H1 (cell line): ENCODE measurements at regions not wholly inside any gene's neighbourhood (a gene's known extent, or its start where the extent isn't known, plus 50 kb on each side); places are given as distances from the start of the nearest gene placed in this dataset.

Experiments used
- CTCF ChIA-PET: fragments of 300-600 bp; sonication (Branson Sonifier 250); formaldehyde crosslinking; loops from one replicate; lab custom pipeline; 2021; ENCODE audit not compliant: partially characterized antibody; lab: Charles Lee
- POLR2A ChIA-PET: fragments of 300-600 bp; sonication (Branson Sonifier 250); formaldehyde crosslinking; loops from one replicate; lab custom pipeline; 2021; ENCODE audit warnings: inconsistent platforms; ENCODE audit not compliant: partially characterized antibody; lab: Charles Lee
- DNase-seq, 2 experiments: peaks; one replicate each; pipeline versions ENCODE4 v3.0.0 to v3.0.0-alpha.2; 2010 to 2022; ENCODE audit warnings: low spot score in 2 of 2, low read depth in 1 of 2, mixed read lengths in 1 of 2
- FAIRE-seq: peaks from 2 replicates; lab custom pipeline; 2011; peaks lifted over from hg19 to GRCh38; lab: Jason Lieb, UNC
- H2AFZ ChIP-seq: 2 replicates; pipeline ENCODE4 v1.8.1; 2012; ENCODE audit warnings: low read length, inconsistent platforms
- H2AK5ac ChIP-seq: 2 replicates; pipeline ENCODE4 v1.6.1; 2013; ENCODE audit warnings: low read depth, low read length
- H2BK120ac ChIP-seq: replicated peaks from 2 replicates; pipeline ENCODE3; 2013; ENCODE audit warnings: low read depth, low read length, inconsistent platforms
- H2BK12ac ChIP-seq: 2 replicates; pipeline ENCODE4 v1.6.1; 2013; ENCODE audit warnings: low read depth, low read length
- H2BK15ac ChIP-seq: 2 replicates; pipeline ENCODE4 v1.6.1; 2013; ENCODE audit warnings: low read length
- H2BK20ac ChIP-seq: 2 replicates; pipeline ENCODE4 v1.6.1; 2013; ENCODE audit warnings: low read length
- H2BK5ac ChIP-seq: 2 replicates; pipeline ENCODE4 v1.6.1; 2013; ENCODE audit warnings: low read depth, low read length
- H3K14ac ChIP-seq: 2 replicates; pipeline ENCODE4 v1.6.1; 2013; ENCODE audit warnings: inconsistent platforms; ENCODE audit not compliant: insufficient read length
- H3K18ac ChIP-seq: 2 replicates; pipeline ENCODE4 v1.6.1; 2013; ENCODE audit warnings: low read length; ENCODE audit errors: extremely low read depth
- H3K23ac ChIP-seq: 2 replicates; pipeline ENCODE4 v1.6.1; 2013; ENCODE audit warnings: inconsistent platforms; ENCODE audit not compliant: insufficient read length
- H3K23me2 ChIP-seq: 2 replicates; pipeline ENCODE4 v1.6.1; 2013; ENCODE audit warnings: low read depth, low read length
- H3K27ac ChIP-seq: 2 replicates; pipeline ENCODE4 v1.6.1; 2011; ENCODE audit warnings: low read depth, low read length, inconsistent platforms
- H3K27me3 ChIP-seq, 4 experiments: replicated peaks in 1 of 4; 1 replicate in 1 of 4; 2 replicates in 3 of 4; pipeline versions ENCODE4 v1.6.1 to v1.8.1; 2011 to 2013; ENCODE audit warnings: low read length in 3 of 4, mild to moderate bottlenecking in 3 of 4, inconsistent platforms in 2 of 4, mixed read lengths in 2 of 4, moderate library complexity in 1 of 4; ENCODE audit not compliant: control insufficient read depth in 3 of 4, insufficient read depth in 3 of 4; ENCODE audit errors: extremely low read depth in 1 of 4
- H3K36me3 ChIP-seq, 4 experiments: 2 replicates each; pipeline versions ENCODE4 v1.6.1 to v1.8.1; 2011 to 2013; ENCODE audit warnings: mild to moderate bottlenecking in 4 of 4, low read length in 3 of 4, moderate library complexity in 2 of 4, control low read depth in 1 of 4, inconsistent platforms in 1 of 4; ENCODE audit not compliant: insufficient read depth in 4 of 4, control insufficient read depth in 2 of 4
- H3K4ac ChIP-seq: replicated peaks from 2 replicates; pipeline ENCODE3; 2013; ENCODE audit warnings: low read length, low read depth, mixed read lengths, inconsistent platforms; ENCODE audit not compliant: insufficient read length
- H3K4me1 ChIP-seq, 4 experiments: replicated peaks in 1 of 4; 1 replicate in 1 of 4; 2 replicates in 3 of 4; pipeline versions ENCODE4 v1.6.1 to v1.8.1; 2011 to 2013; ENCODE audit warnings: low read length in 3 of 4, inconsistent platforms in 2 of 4, mixed read lengths in 1 of 4; ENCODE audit not compliant: insufficient read depth in 4 of 4, control insufficient read depth in 3 of 4
- H3K4me2 ChIP-seq, 2 experiments: 2 replicates each; pipeline versions ENCODE4 v1.6.1 to v1.8.1; 2011 to 2013; ENCODE audit warnings: low read depth in 2 of 2, low read length in 2 of 2, control low read depth in 1 of 2, inconsistent platforms in 1 of 2, mild to moderate bottlenecking in 1 of 2; ENCODE audit not compliant: insufficient read depth in 1 of 2
- H3K4me3 ChIP-seq, 4 experiments: fragments of 200-600, 300-600 bp in 1 of 4; sonication (generic), shearing (Covaris generic), sonication (Bioruptor Twin) in 1 of 4; 2 replicates each; pipeline versions ENCODE4 v1.5.1 to v1.8.1; 2011 to 2016; ENCODE audit warnings: low read length in 4 of 4, low read depth in 3 of 4, control low read depth in 2 of 4, inconsistent platforms in 2 of 4, mild to moderate bottlenecking in 2 of 4, mixed read lengths in 1 of 4, moderate library complexity in 1 of 4; ENCODE audit not compliant: insufficient read depth in 2 of 4; ENCODE audit errors: extremely low read depth in 1 of 4
- H3K56ac ChIP-seq: replicated peaks from 2 replicates; pipeline ENCODE3; 2013; ENCODE audit warnings: low read depth, mild to moderate bottlenecking, mixed read lengths, low read length, inconsistent platforms; ENCODE audit not compliant: insufficient read length
- H3K79me1 ChIP-seq: 2 replicates; pipeline ENCODE4 v1.6.1; 2013; ENCODE audit warnings: low read depth, low read length, control low read depth
- H3K79me2 ChIP-seq, 2 experiments: 2 replicates each; pipeline versions ENCODE4 v1.6.1 to v1.8.1; 2012 to 2013; ENCODE audit warnings: low read length in 2 of 2, mild to moderate bottlenecking in 2 of 2, inconsistent platforms in 1 of 2; ENCODE audit not compliant: insufficient read depth in 2 of 2, control insufficient read depth in 1 of 2
- H3K9ac ChIP-seq, 4 experiments: replicated peaks in 1 of 4; 1 replicate in 1 of 4; 2 replicates in 3 of 4; pipeline versions ENCODE4 v1.6.1 to v1.8.1; 2011 to 2013; ENCODE audit warnings: low read depth in 3 of 4, low read length in 3 of 4, control low read depth in 2 of 4, mild to moderate bottlenecking in 2 of 4, moderate library complexity in 2 of 4, inconsistent platforms in 1 of 4; ENCODE audit errors: extremely low read depth in 1 of 4
- H3K9me3 ChIP-seq, 2 experiments: 2 replicates each; pipeline versions ENCODE4 v1.6.1 to v1.8.1; 2012 to 2013; ENCODE audit warnings: mild to moderate bottlenecking in 2 of 2, moderate library complexity in 2 of 2, control low read depth in 1 of 2, inconsistent platforms in 1 of 2, low read depth in 1 of 2, low read length in 1 of 2, mixed read lengths in 1 of 2; ENCODE audit not compliant: insufficient read depth in 2 of 2
- H4K20me1 ChIP-seq, 2 experiments: replicated peaks in 1 of 2; 2 replicates each; pipeline versions ENCODE3 to v1.8.1; 2011 to 2013; ENCODE audit warnings: inconsistent platforms in 2 of 2, low read length in 2 of 2, mild to moderate bottlenecking in 1 of 2; ENCODE audit not compliant: insufficient read depth in 2 of 2, control insufficient read depth in 1 of 2
- H4K5ac ChIP-seq: 2 replicates; pipeline ENCODE4 v1.6.1; 2013; ENCODE audit warnings: low read length, low read depth, mixed read lengths, inconsistent platforms; ENCODE audit not compliant: insufficient read length
- H4K8ac ChIP-seq: 2 replicates; pipeline ENCODE4 v1.8.0; 2013; ENCODE audit warnings: mild to moderate bottlenecking, moderate library complexity, low read length, inconsistent platforms; ENCODE audit not compliant: insufficient read depth; ENCODE audit errors: extremely low read depth
- H4K91ac ChIP-seq: replicated peaks from 2 replicates; pipeline ENCODE3; 2013; ENCODE audit warnings: low read length, mixed read lengths, inconsistent platforms; ENCODE audit not compliant: insufficient read length
- ASH2L ChIP-seq: fragments of 200-600, 300-600 bp; sonication (generic); IDR thresholded peaks from one replicate; pipeline ENCODE4 v1.7.1; 2017; ENCODE audit warnings: low read length
- CHD1 ChIP-seq: IDR thresholded peaks from 2 replicates; pipeline ENCODE4 v1.6.1; 2012; ENCODE audit warnings: low read depth, low read length, improper control_type of control experiment
- CHD2 ChIP-seq: IDR thresholded peaks from 2 replicates; pipeline ENCODE4 v1.6.1; 2012; ENCODE audit warnings: low read length, improper control_type of control experiment
- FOSL1 ChIP-seq: IDR thresholded peaks from 2 replicates; pipeline ENCODE4 v1.6.1; 2011; ENCODE audit warnings: mild to moderate bottlenecking, low read depth, low read length, moderate library complexity; ENCODE audit not compliant: insufficient read depth
- NANOG ChIP-seq: IDR thresholded peaks from 2 replicates; pipeline ENCODE4 v1.6.1; 2011; ENCODE audit warnings: low read length, low read depth, mild to moderate bottlenecking, inconsistent platforms; ENCODE audit not compliant: insufficient read depth, poor library complexity, severe bottlenecking
- POLR2A ChIP-seq, 2 experiments: IDR thresholded peaks; 1 replicate in 1 of 2; 2 replicates in 1 of 2; pipeline ENCODE4 v1.6.1; 2011; ENCODE audit warnings: low read depth in 2 of 2, low read length in 2 of 2, mild to moderate bottlenecking in 2 of 2; ENCODE audit errors: control extremely low read depth in 1 of 2
- RFX5 ChIP-seq: IDR thresholded peaks from 2 replicates; pipeline ENCODE4 v1.6.1; 2011; ENCODE audit warnings: low read depth, low read length, improper control_type of control experiment, borderline replicate concordance
- RNF2 ChIP-seq: fragments of 200-900, 300-1000 bp; sonication (generic); IDR thresholded peaks from 2 replicates; pipeline ENCODE4 v1.7.1; 2016; ENCODE audit warnings: borderline replicate concordance, low read depth, mild to moderate bottlenecking, antibody characterized with exemption, low read length; ENCODE audit not compliant: poor library complexity, severe bottlenecking; ENCODE audit errors: missing control alignments
- YY1 ChIP-seq: IDR thresholded peaks from 2 replicates; pipeline ENCODE4 v1.6.1; 2011; ENCODE audit warnings: low read depth, mild to moderate bottlenecking, low read length
- WGBS, 2 experiments: shearing (Covaris generic) in 1 of 2; methylation state at CpG; one replicate each; pipeline versions ENCODE4 v1.1.6 to v1.1.7; 2013 to 2015; ENCODE audit warnings: low lambda C conversion rate in 2 of 2, mixed read lengths in 2 of 2, inconsistent platforms in 1 of 2, low coverage in 1 of 2, missing lambda C conversion rate in 1 of 2; ENCODE audit not compliant: insufficient replicate concordance in 2 of 2, insufficient coverage in 1 of 2, insufficient read length in 1 of 2; ENCODE audit errors: extremely low coverage in 1 of 2, missing lambda C conversion rate in 1 of 2; 5-methylcytosine and 5-hydroxymethylcytosine counted together
- TF ChIP-seq, protein P1 (sequence below), 3 experiments: IDR thresholded peaks; 1 replicate in 2 of 3; 2 replicates in 1 of 3; pipeline versions ENCODE4 v1.5.1 to v1.6.1; 2011; ENCODE audit warnings: low read length in 3 of 3, mild to moderate bottlenecking in 3 of 3, inconsistent platforms in 2 of 3, low read depth in 1 of 3, moderate library complexity in 1 of 3; ENCODE audit not compliant: insufficient read depth in 1 of 3; ENCODE audit errors: control extremely low read depth in 1 of 3

DNA sequence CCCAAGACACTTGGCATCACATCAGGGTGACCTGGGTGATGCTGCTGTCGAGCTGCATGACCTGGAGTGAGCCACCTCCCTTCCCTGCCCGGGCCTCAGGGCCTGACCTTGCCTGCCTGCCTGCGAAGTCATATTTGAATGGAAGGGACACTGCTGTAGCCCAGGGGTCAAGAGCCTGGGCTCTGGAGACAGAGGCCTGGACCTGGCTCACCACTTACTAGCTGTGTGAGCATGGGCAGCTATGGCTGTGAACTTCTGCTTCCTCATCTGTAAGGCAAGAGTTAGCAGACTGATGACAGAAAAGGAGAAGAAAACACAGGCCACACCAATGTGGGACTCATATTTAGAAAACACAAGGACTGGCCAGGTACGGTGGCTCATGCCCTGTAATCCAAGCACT lies 118.7 kb downstream of the ZFP36L2 start:
- ChIA-PET CTCF (interaction anchor here (0.6 to 2.5 kb wide), 7 partner anchors 14 to 225 kb away, joined by 3 to 8 read pairs (median 4); no protein-coding TSS in a partner anchor), POLR2A (no interaction called here)
- Histone ChIP-seq H3K27me3 (peaks cover 0 to under 1% (median 0%) of the 10 kb centered on the region in 4 experiments; a peak in 2 of 7 replicates), H3K36me3 (no peaks in the 10 kb centered on the region), H3K4me1 (peaks cover 0 to 4% (median under 1%) of the 10 kb centered on the region in 4 experiments; a peak in 3 of 7 replicates), H3K79me1 (no peaks in the 10 kb centered on the region), H3K14ac (no peak overlapping the region), H2BK5ac (no peak overlapping the region), H4K5ac (no peak overlapping the region), H3K18ac (no peak overlapping the region), H3K23me2 (no peaks in the 10 kb centered on the region; the same call in 1 of the 2 replicates), H4K8ac (no peak overlapping the region), H4K20me1 (no peaks in the 10 kb centered on the region), H3K9ac (no peak overlapping the region; a peak in 1 of 7 replicates), H3K79me2 (no peaks in the 10 kb centered on the region), H2AK5ac (no peak overlapping the region), H2BK15ac (0 out of 2 replicates have a peak overlapping the region, but pooled peaks have one; percentile 61), H4K91ac (peak overlapping the region; percentile 47), H3K9me3 (no peaks in the 10 kb centered on the region), H3K4ac (no peak overlapping the region), H2BK20ac (no peak overlapping the region), H2BK12ac (no peak overlapping the region), H3K23ac (no peak overlapping the region), H2BK120ac (no peak overlapping the region), H3K4me2 (no peak overlapping the region), H2AFZ (no peak overlapping the region), H3K27ac (no peak overlapping the region), H3K56ac (no peak overlapping the region), H3K4me3 (no peak overlapping the region)
- no peak for DNase-seq
- FAIRE-seq, result no peak
- TF ChIP-seq, protein P1, sequence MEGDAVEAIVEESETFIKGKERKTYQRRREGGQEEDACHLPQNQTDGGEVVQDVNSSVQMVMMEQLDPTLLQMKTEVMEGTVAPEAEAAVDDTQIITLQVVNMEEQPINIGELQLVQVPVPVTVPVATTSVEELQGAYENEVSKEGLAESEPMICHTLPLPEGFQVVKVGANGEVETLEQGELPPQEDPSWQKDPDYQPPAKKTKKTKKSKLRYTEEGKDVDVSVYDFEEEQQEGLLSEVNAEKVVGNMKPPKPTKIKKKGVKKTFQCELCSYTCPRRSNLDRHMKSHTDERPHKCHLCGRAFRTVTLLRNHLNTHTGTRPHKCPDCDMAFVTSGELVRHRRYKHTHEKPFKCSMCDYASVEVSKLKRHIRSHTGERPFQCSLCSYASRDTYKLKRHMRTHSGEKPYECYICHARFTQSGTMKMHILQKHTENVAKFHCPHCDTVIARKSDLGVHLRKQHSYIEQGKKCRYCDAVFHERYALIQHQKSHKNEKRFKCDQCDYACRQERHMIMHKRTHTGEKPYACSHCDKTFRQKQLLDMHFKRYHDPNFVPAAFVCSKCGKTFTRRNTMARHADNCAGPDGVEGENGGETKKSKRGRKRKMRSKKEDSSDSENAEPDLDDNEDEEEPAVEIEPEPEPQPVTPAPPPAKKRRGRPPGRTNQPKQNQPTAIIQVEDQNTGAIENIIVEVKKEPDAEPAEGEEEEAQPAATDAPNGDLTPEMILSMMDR (IDR thresholded peaks at IDR 0.05; ENCODE audit: control extremely low read depth in 1 of 3, insufficient read depth in 1 of 3, low read depth in 1 of 3, low read length in 3 of 3), result no peak
- TF ChIP-seq ASH2L (no peak), FOSL1 (no peak), NANOG (no peak), CHD1 (no peak), CHD2 (no peak), RFX5 (no peak), YY1 (no peak), RNF2 (no peak), POLR2A (IDR thresholded peaks at IDR 0.05; ENCODE audit: control extremely low read depth in 1 of 2, low read depth in 2 of 2, low read length in 2 of 2) (no peak)
- 96% methylated on average over 4 of the region's 4 CpGs; no CpG with 5 or more reads in 1 of the 2 experiments for WGBS, 2 experiments
